ENCODE measurements at regions not wholly inside any gene's neighbourhood (a gene's known extent, or its start where the extent isn't known, plus 50 kb on each side); places are given as distances from the start of the nearest gene placed in this dataset.

DNA sequence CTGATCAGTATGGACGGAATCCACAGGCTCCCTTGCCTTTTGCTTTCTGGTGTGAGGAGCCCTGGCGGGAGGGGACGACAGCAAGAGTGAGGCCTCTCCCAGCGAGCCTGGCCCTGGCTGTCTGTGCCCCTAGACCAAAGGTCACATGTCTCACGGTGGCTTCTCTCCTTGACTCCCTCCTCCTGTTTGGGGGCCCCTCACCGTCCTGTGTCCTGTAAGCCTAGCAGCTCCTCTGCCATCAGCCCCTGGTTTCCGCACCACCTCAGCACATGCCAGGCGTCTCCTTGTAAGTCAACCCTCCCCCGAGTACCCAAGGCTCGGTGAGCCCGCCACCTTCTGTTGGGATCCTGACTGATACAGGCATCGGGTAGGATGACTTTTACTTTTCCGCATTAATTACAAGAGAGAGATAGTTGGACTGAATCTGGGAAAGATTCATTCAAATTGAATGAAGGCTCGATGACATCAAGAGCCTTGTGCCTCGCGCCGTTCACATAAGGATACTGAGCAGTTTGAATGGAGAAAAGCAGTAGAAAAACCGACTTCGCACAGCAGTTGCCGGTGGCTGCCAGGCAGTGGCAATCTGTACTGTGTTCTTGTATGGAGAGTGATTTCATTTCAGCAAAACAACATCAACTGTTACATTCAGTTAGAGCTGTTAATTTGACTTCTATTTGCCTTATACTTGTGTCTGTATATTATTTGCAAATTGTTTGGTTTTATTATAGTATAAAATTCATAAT, 119.8 kb downstream of the XRCC2 start:
- Histone ChIP-seq H3K27ac (no peak overlapping the region), H3K36me3 (ENCODE audit: insufficient read depth in 1 of 2, low read depth in 1 of 2) (no peaks in the 10 kb centered on the region), H3K27me3 (ENCODE audit: insufficient read depth in 3 of 3, low read length in 2 of 3) (no peaks in the 10 kb centered on the region), H3K4me1 (no peaks in the 10 kb centered on the region), H3K9me3 (no peaks in the 10 kb centered on the region), H3K4me3 (no peak overlapping the region)
- no peak for DNase-seq
- TF ChIP-seq, protein P1, sequence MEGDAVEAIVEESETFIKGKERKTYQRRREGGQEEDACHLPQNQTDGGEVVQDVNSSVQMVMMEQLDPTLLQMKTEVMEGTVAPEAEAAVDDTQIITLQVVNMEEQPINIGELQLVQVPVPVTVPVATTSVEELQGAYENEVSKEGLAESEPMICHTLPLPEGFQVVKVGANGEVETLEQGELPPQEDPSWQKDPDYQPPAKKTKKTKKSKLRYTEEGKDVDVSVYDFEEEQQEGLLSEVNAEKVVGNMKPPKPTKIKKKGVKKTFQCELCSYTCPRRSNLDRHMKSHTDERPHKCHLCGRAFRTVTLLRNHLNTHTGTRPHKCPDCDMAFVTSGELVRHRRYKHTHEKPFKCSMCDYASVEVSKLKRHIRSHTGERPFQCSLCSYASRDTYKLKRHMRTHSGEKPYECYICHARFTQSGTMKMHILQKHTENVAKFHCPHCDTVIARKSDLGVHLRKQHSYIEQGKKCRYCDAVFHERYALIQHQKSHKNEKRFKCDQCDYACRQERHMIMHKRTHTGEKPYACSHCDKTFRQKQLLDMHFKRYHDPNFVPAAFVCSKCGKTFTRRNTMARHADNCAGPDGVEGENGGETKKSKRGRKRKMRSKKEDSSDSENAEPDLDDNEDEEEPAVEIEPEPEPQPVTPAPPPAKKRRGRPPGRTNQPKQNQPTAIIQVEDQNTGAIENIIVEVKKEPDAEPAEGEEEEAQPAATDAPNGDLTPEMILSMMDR (IDR thresholded peaks at IDR 0.05) = no peak
- no peak for ATAC-seq
- 81 to 83% (median 83%) methylated on average over 20 of the region's 20 CpGs for WGBS, 3 donors
- intact Hi-C loops (cut with DNase I) = no loop called here

DNA sequence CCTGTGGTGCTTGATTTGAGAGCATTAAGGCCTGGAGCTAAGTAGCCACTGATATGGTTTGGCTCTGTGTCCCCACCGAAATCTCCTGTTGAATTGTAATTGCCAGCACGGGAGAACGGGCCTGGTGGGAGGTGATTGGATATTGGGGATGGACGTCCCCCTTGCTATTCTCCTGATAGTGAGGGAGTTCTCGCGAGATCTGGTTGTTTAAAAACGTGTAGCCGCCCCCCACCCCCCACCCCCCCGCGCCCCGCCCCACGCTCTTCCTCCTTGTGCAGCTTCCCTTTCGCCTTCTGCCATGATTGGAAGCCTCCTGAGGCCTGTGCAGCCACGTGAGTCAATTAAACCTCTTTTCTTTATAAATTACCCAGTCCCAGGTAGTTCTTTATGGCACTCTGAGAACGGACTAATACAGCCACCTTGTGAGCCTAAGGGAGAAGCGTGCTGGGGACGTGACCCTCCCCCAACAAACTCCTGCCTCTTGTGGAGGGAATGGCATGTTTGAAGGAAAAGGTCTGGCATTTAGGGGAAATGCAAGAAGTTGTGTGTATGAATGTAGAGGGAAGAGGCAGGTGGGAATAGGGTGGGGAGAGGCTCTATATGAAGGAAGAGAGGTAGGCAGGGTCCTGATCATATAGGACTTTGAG, 118.0 kb upstream of the KMT2C start:
- ATAC-seq = no peak
- TF ChIP-seq, protein P1 (IDR thresholded peaks at IDR 0.05) = no peak

DNA sequence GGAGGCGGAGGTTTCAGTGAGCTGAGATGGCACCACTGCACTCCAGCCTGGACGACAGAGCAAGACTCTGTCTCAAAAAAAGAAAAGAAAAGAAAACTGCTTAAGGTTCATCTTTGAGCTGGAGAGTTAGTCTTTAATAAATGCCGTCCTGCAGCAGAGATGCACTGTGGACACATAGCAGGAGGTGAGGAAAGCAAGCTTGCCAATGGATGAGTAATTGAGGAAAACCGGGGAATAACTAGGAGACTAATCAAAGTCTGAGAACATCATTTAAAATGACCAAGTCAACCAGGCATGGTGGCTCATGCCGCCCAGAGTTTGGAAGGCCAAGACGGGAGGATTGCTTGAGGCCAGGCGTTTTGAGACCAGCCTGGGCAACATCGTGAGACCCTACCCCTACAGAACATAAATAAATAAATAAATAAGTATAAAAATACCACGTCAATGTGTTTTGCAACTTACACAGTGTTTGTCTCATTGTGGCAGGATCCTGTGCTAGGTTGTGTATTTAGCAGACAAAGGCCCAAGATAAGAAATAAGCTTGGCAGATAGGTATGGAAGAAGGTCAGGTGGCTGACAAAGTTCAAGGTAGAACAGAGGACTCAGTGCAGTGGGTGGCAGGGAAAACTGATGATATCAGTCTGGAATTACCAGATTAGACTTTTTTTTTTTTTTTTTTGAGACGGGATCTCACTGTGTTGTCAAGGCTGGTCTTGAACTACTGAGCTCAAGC, 115.7 kb upstream of the KMT2C start:
- intact Hi-C loops (cut with DNase I) = no loop called here
- DNase-seq (no peak), ATAC-seq (no peak)
- Histone ChIP-seq H3K27ac (no peak overlapping the region), H3K36me3 (ENCODE audit: insufficient read depth in 1 of 2, low read depth in 1 of 2) (no peaks in the 10 kb centered on the region), H3K27me3 (ENCODE audit: insufficient read depth in 3 of 3, low read length in 2 of 3) (no peaks in the 10 kb centered on the region), H3K4me3 (no peak overlapping the region), H3K9me3 (no peaks in the 10 kb centered on the region), H3K4me1 (no peaks in the 10 kb centered on the region)
- TF ChIP-seq, protein P1 (IDR thresholded peaks at IDR 0.05) = no peak
- WGBS, 3 donors = 82 to 90% (median 84%) methylated on average over 10 of the region's 10 CpGs

More for the DNA sequence above, 118.0 kb upstream of the KMT2C start:
- H3K27ac ChIP-seq = no peak overlapping the region
- no peaks in the 10 kb centered on the region for H3K9me3 ChIP-seq
- 69 to 72% (median 69%) methylated on average over 13 to 17 of the region's 17 CpGs for WGBS, 3 donors
- no peaks in the 10 kb centered on the region for H3K4me1 ChIP-seq
- H3K27me3 ChIP-seq (ENCODE audit: insufficient read depth in 3 of 3, low read length in 2 of 3) = no peaks in the 10 kb centered on the region
- no peak overlapping the region for H3K4me3 ChIP-seq
- no peak for DNase-seq
- H3K36me3 ChIP-seq (ENCODE audit: insufficient read depth in 1 of 2, low read depth in 1 of 2) = no peaks in the 10 kb centered on the region
- intact Hi-C loops (cut with DNase I) = no loop called here

GRCh38 chr7:152544971-152545619, 109.3 kb upstream of the KMT2C start:
- TF ChIP-seq, protein P1 (IDR thresholded peaks at IDR 0.05) = no peak
- no peak for ATAC-seq
- Histone ChIP-seq H3K36me3 (ENCODE audit: insufficient read depth in 1 of 2, low read depth in 1 of 2) (no peaks in the 10 kb centered on the region), H3K9me3 (no peaks in the 10 kb centered on the region), H3K4me3 (no peak overlapping the region), H3K27ac (no peak overlapping the region), H3K4me1 (no peaks in the 10 kb centered on the region), H3K27me3 (ENCODE audit: insufficient read depth in 3 of 3, low read length in 2 of 3) (no peaks in the 10 kb centered on the region)
- no peak for DNase-seq
- intact Hi-C loops (cut with DNase I) = no loop called here
- 67 to 70% (median 69%) methylated on average over 13 of the region's 13 CpGs for WGBS, 3 donors
